HS-5 (cell line): ENCODE measurements at regions not wholly inside any gene's neighbourhood (a gene's known extent, or its start where the extent isn't known, plus 50 kb on each side); places are given as distances from the start of the nearest gene placed in this dataset.
A peak's percentile ranks its signal among the peaks of the same experiment; 100 is the strongest.
"Not testable (repeated sequence)": the region's sequence is repeated elsewhere in the genome, so short reads cannot be mapped to it uniquely, and the experiment has no call there.

Experiments
- DNase-seq: peaks from one replicate; pipeline ENCODE4 v3.0.0-alpha.2; 2012; ENCODE audit warnings: low read depth

DNA sequence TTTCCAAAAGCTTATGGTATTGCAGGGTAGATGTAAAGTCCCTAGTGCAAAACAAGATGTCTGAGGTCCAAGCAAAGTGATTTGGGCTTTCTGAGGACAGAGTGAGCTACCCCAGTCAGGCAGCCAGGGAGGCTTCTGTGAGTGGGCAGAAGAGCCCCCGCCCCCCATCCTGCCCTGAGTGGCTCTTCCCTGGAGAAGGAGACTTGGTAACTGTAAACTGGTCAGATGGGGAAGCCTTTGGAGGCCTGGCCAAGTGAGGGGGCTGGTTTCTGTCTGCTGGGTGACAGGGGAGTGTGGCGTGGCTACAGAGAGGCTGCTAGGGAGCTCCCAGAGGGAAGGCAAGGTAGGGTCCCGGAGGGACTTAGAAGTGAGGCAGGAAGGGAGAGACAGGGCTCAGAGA lies 181.3 kb upstream of the HAAO start:
- DNase-seq: no peak

DNA sequence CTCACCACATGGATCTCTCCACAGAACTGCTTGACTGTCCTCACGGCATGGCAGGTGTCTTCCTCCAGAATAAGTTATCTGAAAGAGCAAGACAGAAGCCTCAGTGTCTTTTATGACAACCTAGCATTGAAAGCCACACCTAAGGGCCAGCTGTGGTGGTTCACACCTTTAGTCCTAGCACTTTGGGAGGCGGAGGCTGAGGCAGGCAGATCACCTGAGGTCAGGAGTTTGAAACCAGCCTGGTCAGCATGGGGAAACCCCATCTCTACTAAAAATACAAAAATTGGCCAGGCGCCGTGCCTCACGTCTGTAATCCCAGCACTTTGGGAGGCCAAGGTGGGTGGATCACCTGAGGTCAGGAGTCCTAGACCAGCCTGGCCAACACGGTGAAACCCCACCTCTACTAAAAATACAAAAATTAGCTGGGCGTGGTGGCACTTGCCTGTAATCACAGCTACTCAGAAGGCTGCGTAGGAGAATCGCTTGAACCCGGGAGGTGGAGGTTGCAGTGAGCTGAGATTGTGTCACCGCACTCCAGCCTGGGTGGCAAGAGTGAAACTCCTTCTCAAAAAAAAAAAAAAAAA lies 180.6 kb upstream of the HAAO start:
- not testable (repeated sequence) for DNase-seq

DNA sequence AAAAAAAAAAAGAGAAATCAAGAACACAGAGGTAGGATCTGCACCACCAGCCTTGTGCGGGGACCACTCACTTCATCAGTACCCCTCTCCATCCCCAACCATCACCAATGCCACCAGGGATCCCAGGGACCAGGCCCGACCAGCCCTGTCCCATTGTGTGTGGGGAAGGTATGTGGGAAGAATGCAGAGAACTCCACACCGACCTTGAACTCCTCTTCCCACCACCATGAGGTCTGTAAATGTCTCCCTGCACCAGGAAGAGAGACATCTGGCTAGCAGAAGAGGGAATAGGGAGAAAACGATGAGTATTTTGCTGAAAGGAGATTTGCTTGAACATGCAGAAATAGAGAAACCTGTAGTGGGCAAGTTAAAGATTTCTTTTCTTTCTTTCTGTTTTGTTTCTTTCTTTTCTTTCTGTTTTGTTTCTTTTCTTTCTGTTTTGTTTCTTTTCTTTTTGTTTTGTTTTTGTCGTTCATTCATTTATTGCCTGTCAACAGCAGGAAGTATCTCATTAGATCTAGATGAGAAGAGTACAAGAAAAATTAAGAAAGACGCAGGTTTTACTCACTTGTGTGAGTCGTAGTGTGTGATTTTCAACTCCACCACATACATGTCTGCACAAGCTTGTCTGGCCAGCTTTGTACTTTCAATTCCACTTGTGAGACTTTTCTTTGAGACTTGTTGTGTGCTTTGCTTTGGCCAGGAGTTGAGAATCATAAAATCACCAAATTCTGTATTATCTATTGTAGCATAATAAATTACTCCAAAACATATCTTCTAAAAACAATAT lies 179.8 kb upstream of the HAAO start:
- DNase-seq: no peak

DNA sequence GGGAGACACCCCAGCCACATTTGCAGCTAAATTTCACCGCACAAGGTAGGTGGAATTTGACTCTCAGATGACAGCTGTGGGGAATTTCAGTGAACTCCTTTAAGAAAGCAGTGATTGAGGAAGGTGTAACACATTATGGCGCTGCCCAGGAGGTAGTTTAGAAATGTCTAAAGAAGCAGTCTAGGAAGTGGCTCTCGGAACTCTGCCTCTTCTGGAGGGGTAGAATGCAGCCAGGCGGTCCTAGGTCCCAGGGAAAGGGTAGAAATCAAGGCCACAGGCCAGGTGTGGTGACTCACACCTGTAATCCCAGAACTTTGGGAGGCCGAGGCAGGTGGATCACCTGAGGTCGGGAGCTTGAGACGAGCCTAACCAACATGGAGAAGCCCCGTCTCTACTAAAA lies 179.0 kb upstream of the HAAO start:
- no peak for DNase-seq

DNA sequence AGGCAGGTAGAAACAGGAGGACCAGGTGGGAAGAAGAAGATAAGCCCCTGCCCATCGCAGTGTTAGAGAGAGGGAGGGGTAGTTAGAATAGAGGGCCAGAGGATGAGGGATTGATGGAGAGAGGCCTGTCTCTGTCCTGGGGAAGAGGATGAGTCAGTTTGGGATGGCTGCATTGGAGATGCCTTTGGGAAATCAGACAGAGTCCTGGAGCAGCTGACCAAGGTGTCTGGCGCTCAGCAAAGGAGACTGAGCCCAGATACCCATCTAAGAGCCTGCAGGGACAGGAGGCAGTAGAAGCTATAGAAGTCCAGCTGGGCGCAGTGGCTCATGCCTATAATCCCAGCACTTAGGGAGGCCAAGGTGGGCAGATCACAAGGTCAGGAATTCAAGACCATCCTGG lies 177.8 kb upstream of the HAAO start:
- DNase-seq: no peak

DNA sequence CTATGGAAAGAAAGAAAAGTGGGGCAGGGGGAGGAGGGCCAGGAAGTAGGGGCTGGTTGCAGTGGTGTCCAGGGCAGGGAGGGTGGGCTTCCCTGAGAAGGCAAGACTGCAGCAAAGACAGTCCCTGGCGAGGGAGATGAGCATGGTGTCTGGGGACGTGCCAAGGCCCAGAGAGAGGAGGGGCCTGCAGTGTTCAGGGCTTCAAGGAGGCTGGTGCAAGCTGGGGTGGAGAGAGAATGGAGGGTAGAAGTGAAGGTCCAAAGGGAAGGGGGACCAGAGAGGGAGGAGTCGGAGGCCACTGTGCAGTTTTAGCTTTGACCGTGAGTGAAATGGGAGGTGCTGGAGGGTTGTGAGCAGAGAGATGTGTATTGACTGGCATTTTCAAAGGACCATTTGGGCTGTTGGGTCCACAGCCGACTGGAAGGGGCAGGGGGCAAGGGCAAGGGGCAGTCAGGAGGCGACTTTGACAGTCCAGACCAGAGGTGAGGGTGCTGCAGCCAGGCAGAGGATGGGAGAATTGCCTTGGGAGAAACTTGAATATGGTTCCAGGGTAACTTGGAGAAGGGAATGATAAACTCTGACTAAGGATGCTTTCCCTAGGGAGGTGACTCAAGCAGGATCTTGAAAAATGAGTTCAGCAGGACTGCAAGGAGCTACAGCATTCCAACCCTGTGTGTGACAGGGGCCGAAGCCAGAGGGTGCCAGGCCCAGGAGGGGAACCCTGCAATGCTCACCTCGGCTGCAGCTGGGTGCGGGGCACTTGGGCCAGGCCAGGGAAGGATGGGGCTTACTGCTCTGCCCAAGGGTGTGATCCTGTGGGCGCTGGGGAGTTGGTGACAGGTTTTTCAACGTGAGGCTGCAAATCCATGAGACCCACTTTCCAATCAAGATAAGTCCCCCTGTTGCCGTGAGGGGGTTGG lies 177.1 kb upstream of the HAAO start:
- peak; percentile 97 for DNase-seq

DNA sequence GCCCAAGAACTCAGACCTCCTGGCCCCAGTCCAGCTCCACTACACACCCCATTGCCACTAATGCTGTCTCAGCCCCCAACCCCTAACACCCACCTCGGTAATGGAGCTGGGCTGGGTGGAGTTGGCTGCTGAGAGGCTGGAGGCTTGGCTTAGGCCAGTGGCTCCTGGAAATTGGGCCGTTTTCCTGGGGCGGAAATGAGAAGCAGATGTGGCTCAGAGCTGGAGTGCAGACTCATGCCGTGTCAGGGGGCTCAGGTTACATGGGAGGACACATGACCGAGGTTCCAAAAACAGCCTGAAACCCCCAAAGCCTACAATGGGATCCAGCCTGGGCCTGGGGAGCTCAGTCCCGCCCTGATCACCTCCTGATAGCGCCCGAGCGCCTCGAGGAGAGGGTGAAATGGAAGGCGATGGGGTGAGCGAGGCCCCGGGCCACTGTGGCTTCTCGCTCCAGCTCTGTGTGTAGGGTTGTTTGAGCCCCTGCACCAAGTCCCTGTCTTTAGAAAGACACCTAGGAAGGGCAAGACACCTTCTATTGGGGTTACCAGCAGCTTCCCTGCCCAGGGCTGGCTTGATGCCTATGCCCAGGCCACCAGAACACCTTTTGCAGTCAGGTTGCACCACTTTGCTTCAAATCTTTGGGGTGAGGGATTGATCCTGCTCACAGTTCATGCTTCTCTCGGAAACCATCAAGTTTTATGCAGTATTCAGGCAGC lies 175.7 kb upstream of the HAAO start:
- peak; percentile 78 for DNase-seq

DNA sequence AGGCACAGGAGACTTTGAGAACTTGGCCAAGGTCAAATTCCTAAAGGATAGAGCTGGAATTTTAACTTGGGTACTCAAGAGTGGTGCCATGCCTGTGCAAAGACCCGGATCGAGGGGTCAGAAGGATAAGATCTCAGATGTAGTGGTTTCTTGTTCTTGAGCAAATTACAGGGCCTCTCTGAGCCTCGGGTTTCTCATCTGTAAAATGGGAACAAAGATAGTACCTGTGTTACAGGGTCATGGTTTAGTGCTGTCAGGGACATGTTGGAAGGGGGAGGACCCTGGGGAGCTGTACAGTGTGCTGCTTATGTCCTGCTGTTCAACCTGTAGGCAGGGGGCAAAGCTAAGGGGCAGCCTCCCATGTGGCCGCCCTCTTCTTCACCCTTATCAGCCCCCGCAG lies 173.5 kb upstream of the HAAO start:
- no peak for DNase-seq

DNA sequence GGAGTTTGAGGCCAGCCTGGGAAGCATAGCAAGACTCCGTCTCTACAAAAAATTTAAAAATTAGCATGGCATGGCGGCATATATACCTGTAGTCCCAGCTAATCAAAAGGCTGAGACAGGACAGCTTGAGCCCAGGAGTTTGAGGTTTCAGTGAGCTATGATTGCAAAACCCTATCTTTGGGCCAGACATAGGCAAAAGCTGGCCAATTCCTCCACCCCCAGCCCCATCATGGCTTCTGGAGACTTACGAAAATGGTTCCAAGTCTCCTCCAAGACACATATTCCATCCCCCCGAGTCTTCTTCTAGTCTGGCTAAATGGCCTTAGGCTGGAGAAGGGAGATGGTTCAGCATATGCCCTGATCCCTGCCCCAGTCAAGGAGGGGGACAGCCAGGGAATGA lies 172.8 kb upstream of the HAAO start:
- no peak for DNase-seq

DNA sequence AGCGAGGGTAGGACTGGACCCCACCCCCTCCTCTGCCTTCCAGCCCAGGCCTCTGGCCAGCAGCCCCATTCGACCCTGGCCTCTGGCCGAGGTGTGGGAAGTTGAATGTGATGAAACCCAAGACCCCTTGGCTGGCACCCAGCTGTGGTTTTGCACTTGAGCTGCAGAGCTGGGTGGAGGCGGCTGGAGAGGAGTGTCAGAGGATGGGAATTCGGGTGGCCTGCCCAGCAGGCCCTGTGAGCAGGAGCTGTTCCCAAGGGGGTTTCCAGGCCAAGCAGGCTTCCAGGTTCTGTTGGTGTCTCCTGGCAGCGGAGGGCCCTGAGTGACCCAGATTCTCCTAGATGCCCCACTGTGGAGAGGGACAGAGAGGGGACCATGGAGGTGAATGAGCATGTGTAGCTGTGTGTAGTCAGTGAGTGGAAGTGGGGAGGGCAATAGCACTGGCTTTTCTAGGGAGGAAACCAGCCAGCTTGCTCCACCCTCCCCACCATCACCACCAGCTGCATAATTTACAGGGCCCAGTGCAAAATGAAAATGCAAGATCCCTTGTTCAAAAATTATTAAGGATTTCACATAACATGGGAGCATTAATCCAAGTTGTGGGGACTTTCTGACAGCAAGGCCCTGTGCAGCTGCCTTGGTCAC lies 172.2 kb upstream of the HAAO start:
- DNase-seq: peak; percentile 78

DNA sequence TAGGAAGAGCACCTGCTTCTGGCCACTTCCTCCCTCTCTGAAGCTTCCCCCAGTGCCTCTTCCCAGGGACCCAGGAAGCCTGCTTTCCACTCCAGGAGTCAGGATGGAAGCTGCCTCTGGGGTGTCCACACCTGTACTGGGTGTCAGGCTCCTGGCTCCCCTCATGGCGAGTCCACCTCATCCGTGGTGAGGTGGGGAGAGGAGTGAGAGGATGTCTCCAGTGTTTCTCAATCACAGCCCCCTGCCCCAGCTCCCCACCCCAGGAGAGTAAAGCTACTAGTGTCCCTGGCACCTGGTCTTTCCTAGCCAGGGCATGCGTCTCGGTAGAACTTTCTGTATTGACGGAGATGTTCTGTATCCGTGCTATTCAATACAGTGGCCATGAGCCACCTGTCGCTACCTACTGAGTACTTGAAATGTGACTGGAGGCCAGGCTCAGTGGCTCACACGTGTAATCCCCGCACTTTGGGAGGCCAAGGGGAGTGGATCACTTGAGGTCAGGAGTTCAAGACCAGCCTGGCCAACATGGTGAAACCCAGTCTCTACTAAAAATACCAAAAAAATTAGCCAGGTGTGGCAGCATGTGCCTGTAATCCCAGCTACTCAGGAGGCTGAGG lies 171.2 kb upstream of the HAAO start:
- DNase-seq: no peak

DNA sequence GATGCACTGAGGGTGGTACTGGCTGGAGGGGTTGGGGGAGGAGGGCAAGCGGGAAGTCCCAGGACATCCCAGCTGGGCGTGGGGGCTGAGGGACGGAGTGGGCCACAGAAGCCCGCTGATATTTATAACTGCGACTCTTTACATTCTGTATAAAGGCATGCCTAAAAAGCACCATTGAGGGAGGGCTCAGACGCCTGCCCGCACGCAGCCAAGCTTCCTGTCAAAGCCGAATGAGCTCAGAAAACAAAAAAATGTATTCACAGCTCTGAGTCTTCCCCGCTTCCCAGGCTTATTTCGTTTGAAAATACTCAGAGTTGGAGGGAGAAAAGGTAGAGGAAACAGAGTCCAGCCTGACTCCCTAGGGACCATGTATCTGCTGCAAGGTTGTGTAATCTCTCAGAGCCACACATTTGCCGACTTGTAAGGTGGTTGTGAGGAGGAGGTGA lies 170.1 kb upstream of the HAAO start:
- DNase-seq: no peak

DNA sequence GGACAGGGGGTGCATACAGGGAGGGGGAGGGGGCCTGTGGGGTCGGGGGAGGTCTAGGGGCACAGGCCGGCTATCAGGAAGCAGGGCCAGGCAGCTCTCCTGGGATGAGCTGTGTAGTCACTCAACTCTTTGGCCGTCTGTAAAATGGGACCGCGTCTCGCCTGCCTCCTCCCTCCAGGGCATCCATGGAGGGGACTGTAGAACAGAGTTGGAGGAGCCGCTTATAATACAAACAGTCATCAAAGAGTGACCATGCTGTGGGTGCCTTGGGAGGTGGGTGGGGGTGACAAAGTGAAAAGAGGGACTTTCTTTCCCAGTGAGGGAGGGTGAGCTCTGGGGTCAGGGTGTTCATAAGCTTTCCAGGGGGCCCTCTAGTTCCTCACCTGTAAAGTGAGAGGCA lies 169.6 kb upstream of the HAAO start:
- DNase-seq: no peak

DNA sequence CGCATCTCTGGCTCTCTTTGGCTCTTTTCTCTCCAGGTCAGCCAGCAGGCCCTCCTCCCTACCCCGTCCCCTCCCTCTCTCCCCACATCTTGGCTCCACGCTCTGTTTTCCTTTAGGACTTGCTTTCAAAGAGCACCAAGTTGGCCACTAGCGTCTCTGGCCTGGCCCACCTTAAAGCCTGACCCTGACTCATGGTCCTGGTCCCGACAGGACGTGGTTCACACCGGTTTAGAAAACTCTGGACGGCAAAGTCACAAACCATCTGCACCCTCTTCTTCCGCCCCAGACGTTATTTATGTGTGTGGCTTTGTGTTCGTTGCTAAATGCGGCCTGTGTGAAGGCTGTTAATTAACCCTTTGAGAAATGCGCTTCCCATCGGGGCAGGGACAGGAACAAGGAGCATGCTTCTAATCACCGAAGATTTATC lies 169.0 kb upstream of the HAAO start:
- DNase-seq: no peak

DNA sequence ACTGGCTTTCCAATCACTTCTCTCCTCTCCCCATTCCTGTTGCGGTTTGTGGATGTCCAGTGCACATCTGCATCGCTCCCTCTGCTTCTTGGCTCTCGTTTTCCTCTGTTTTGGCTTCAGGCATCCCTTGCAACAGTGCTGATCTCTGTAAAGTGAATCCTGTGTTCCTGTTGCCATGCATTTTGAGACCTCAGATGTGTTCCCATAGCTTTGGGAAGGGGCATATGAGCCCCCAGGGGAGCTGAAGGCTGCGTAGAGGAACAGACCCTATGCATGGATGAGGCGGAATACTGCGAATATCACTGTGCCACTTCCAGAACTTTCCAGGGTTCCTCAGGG lies 168.4 kb upstream of the HAAO start:
- no peak for DNase-seq

DNA sequence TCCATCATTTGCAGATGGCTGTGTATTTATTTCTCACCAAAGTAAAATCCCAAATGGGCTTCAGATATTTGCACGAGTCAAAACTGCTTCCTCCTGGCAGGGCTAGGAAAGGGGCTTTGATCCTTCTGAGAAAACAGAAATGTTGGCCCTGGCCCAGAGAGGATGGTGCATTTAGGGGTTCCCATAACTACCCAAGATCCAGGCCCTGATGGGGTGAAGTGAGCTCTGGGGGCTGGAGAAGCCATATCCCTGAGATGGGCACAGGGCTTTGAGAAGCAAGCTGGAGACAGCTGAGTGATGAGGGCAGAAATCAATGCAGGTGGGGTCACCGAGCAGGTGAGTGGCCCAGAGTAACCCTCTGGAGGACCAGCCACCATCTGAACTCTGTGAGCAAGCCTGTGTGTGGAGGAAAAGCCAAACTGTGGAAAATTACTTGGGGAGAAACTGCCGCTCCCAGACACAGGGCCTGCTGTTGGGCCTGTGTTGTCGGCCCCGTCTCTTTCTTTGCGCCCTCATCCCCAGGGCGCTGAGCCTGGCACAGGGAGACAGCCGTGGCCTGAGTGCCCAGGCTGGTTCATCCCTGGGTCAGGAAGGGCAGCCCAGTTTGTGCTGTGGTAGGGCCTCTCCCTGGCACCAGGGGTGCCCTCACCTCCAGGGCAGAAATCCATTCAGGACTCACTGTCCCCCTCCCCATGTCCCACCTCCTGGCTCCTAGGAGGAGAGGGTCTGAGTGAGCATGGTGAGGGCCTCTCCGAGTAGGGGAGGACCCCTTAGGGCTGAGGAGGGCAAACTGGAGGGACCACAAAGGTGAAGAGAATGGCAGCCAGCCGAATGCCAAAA lies 167.8 kb upstream of the HAAO start:
- DNase-seq: no peak

DNA sequence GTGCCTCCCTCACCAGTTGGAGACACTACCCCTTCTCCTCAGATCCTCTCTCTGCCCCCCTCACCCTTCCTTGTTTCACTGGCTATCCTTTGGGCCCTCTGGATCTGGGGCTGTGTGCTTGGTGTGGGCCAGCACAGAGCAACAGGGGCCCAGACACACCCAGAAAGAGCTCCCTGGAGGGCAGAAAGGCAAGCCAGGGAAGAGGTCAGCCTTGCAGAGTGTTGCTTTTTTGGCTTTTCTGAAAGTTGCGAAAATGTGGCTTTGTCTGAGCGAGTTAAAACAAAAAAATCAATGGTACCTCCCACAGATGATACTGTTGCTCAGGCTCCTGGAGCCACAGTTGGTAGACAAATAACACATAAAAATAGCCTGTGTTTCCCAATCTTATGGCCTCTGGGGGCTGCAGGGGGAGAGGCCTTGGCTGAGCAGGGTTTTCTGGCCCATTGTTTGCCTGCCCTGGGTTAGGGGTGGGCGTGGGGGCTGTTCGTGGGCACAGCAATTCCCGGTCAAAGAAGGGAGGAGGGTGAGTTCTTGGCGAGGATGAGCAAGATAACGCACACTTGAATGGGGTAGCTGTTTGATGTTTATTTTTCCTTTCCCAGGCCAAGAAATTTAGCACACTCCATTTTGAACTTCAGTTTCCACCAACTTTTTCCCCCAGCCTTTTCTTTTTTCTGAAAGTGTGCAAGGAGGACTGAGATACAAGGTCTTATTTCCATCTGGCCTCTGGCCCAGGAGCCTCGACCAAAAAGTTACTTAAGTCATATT lies 167.0 kb upstream of the HAAO start:
- DNase-seq: no peak

DNA sequence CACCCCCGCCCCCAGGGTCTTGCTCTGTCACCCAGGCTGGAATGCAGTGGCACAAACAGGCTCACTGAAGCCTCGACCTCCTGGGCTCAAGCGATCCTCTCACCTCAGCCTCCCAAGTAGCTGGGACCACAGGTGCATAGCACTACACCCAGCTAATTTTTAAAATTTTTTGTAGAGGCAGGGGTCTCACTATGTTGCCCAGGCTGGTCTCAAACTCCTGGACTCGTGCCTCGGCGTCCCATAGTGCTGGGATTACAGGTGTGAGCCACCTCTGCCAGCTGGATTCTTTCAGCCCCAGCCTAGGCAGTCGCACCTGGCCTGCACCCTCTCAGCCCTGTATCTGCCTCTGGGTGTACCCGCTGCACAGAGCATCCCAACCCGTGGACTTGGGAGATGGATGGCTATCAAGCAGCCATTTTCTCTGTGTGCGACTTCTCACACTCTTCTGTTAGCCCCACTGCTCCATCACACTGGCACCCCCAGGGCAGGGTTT lies 166.4 kb upstream of the HAAO start:
- DNase-seq: no peak

DNA sequence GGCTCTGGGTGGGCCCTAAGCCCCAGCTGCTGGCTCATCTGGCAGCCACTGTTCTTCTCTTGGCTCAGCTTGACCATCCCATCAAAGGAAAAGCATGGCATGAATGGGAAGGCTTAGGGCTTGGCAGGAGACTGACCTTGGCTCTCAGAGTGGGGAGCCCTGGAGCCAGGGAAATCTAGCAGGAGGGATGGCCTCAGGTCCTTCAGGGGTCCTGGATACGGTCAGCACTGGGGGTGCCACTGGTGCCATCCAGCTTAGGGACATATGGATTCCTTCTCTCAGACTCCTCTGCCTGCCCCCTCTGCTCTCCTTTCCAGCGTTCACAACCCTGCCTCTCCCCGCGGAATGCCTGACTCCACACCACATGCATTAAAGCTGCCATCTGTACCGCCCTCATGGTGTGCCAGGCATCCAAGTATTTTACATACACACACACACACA lies 165.5 kb upstream of the HAAO start:
- no peak for DNase-seq
